Spleen (tissue), 11 donors: ENCODE measurements at regions not wholly inside any gene's neighbourhood (a gene's known extent, or its start where the extent isn't known, plus 50 kb on each side); places are given as distances from the start of the nearest gene placed in this dataset.

Experiments
- DNase-seq: peaks from one replicate; pipeline ENCODE4 v3.0.0-alpha.2; 2020
- H3K27ac ChIP-seq, 8 donors: fragments of 200-600 bp; sonication (generic) in 7 of 8; 1 replicate in 4 of 8; 2 replicates in 4 of 8; pipeline versions ENCODE4 v1.5.0 to v1.8.0; 2016 to 2021; ENCODE audit warnings: inconsistent platforms in 4 of 8, mild to moderate bottlenecking in 4 of 8, moderate library complexity in 1 of 8
- H3K27me3 ChIP-seq, 7 donors: fragments of 200-600 bp; sonication (generic) in 6 of 7; replicated peaks in 1 of 7; 1 replicate in 4 of 7; 2 replicates in 3 of 7; pipeline versions ENCODE4 v1.5.0 to v1.8.0; 2016 to 2021; ENCODE audit warnings: inconsistent platforms in 3 of 7, mild to moderate bottlenecking in 1 of 7
- H3K36me3 ChIP-seq, 6 donors: fragments of 200-600 bp; sonication (generic) in 5 of 6; 1 replicate in 4 of 6; 2 replicates in 2 of 6; pipeline versions ENCODE4 v1.5.0 to v1.8.0; 2016 to 2021; ENCODE audit warnings: inconsistent platforms in 2 of 6
- H3K4me1 ChIP-seq, 6 donors: fragments of 200-600 bp; sonication (generic) in 5 of 6; 1 replicate in 3 of 6; 2 replicates in 3 of 6; pipeline versions ENCODE4 v1.5.0 to v1.8.0; 2016 to 2021; ENCODE audit warnings: inconsistent platforms in 3 of 6
- H3K4me3 ChIP-seq, 8 donors: fragments of 200-600 bp; sonication (generic) in 7 of 8; 1 replicate in 4 of 8; 2 replicates in 4 of 8; pipeline versions ENCODE4 v1.5.0 to v1.8.0; 2016 to 2021; ENCODE audit warnings: inconsistent platforms in 4 of 8, mild to moderate bottlenecking in 4 of 8, moderate library complexity in 2 of 8
- H3K9me3 ChIP-seq, 8 donors: fragments of 200-600 bp; sonication (generic) in 7 of 8; 1 replicate in 4 of 8; 2 replicates in 4 of 8; pipeline versions ENCODE4 v1.5.0 to v1.8.0; 2016 to 2021; ENCODE audit warnings: inconsistent platforms in 4 of 8
- POLR2A ChIP-seq, 3 donors: fragments of 450-650 bp; IDR thresholded peaks; one replicate each; pipeline ENCODE4 v1.5.1; 2017; ENCODE audit warnings: antibody characterized with exemption in 3 of 3, mild to moderate bottlenecking in 1 of 3
- POLR2AphosphoS5 ChIP-seq, 3 donors: sonication (generic); formaldehyde crosslinking; IDR thresholded peaks; one replicate each; pipeline ENCODE4 v1.5.1; 2017; ENCODE audit warnings: antibody characterized with exemption in 3 of 3
- WGBS, 5 donors: extraction: QIAGEN DNeasy Blood & Tissue Kit in 3 of 5; methylation state at CpG; one replicate each; pipeline versions ENCODE4 v1.1.5 to v1.1.7; 2013 to 2018; 5-methylcytosine and 5-hydroxymethylcytosine counted together
- intact Hi-C: fragments of 100-400 bp; cut with DNase I; formaldehyde crosslinking; loops from one replicate; pipeline ENCODE4 v1.15.0; 2023; ENCODE audit warnings: low total_unique reads
- TF ChIP-seq, protein P1 (sequence below), 11 experiments: fragments of 200-600 bp in 7 of 11; fragments of 450-650 bp in 4 of 11; sonication (generic) in 4 of 11; IDR thresholded peaks in 8 of 11; conservative IDR thresholded peaks in 3 of 11; 1 replicate in 7 of 11; 2 replicates in 4 of 11; pipeline versions ENCODE4 v1.4.0 to v1.8.0; 2016 to 2021; ENCODE audit warnings: antibody characterized with exemption in 11 of 11, inconsistent platforms in 4 of 11, mild to moderate bottlenecking in 1 of 11
- donor health status: healthy with polysubstance abuse.
- donor health status: DM: no; HTN: no; CAD: no; lungs with moderate emphysema.
- donor health status: DM: no; HTN: no; CAD: no.
- donor health status: Bipolar disorder and iron deficiency.
- donor health status: healthy.
- donor health status: DM: no; HTN: no; CAD: no.
- donor health status: DM: yes; HTN: yes; CAD: no.

DNA sequence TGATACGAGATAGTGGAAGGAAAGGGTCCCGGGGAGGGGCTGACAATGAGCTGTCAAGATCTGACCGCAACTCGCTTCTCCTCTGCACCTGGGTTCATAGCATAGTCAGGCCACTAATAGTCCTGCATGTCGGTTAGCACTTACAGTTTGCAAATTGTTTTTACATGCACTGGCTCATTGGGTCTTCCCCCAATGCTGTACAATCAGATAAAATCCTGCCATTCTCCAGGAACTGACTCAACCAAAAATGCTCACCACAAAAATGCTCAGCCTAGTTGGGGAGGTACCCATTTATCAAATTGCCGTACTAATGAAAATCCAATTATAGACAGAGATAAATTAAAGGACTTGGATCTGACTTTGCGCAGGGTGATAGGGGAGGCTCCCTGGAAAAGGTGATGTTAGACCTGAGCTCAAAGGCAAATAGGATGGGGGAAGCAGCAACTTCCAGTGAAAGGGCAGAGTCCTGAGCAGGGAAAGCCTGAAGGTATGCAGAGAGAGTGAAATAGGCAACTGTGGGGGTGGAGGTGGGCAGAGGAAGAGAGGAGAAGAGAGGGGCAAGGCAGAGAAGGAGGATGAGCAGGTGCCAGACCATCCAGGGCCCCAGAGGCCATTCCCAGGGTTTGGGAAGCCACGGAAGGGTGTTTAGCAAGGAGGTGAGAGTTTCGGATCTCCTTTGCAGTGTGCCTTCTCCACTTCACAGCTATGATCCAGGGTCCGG, 326.1 kb upstream of the TSHZ3 start:
- no peaks in the 10 kb centered on the region for H3K36me3 ChIP-seq
- H3K27me3 ChIP-seq: peaks cover 0 to 12% (median 0%) of the 10 kb centered on the region in 7 donors
- TF ChIP-seq POLR2AphosphoS5 (IDR thresholded peaks at IDR 0.05) (no peak), POLR2A (IDR thresholded peaks at IDR 0.05) (no peak)
- TF ChIP-seq, protein P1, sequence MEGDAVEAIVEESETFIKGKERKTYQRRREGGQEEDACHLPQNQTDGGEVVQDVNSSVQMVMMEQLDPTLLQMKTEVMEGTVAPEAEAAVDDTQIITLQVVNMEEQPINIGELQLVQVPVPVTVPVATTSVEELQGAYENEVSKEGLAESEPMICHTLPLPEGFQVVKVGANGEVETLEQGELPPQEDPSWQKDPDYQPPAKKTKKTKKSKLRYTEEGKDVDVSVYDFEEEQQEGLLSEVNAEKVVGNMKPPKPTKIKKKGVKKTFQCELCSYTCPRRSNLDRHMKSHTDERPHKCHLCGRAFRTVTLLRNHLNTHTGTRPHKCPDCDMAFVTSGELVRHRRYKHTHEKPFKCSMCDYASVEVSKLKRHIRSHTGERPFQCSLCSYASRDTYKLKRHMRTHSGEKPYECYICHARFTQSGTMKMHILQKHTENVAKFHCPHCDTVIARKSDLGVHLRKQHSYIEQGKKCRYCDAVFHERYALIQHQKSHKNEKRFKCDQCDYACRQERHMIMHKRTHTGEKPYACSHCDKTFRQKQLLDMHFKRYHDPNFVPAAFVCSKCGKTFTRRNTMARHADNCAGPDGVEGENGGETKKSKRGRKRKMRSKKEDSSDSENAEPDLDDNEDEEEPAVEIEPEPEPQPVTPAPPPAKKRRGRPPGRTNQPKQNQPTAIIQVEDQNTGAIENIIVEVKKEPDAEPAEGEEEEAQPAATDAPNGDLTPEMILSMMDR (IDR thresholded peaks at IDR 0.05 in 8 of 11, conservative IDR thresholded peaks at IDR 0.05 in 3 of 11): no peak
- intact Hi-C loops: no loop called here
- H3K9me3 ChIP-seq: no peaks in the 10 kb centered on the region
- no peak overlapping the region for H3K27ac ChIP-seq
- DNase-seq: no peak
- H3K4me3 ChIP-seq: no peak overlapping the region
- WGBS, 5 donors: 71 to 76% (median 73%) methylated on average over 10 of the region's 10 CpGs
- H3K4me1 ChIP-seq: no peaks in the 10 kb centered on the region

DNA sequence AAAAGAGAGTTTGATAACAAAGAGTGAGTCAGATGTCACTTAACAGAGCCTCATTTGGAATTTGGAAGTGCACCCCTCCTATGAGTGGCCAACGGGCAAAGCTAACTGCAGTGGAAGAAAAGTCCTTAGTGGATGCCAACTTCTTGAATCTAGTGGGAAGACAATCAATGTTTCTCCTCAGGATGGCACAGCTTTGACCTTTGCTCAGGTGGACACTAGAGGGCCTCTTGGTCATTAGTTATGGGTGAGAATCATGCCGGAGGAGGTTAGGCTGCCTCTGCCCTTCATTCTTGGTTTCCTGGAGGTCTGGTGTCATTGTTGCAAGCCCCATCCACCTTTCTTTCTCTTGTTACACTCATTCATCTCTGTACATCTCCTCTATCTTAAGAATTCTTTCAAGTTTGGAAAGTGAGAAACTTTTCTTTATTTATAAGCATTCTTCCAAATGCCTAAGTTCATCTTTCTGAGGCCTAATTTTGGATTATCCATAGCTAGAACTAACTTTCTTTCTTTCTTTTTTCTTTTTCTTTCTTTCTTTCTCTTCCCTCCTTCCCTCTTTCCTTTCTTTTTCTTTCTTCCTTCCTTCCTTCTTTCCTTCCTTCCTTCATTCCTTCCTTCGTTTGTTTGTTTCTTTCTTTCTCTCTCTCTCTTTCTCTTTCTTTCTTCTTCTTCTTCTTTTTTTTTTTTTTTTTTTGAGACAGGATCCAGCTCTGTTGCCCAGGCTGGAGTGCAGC, 327.2 kb upstream of the TSHZ3 start:
- H3K4me1 ChIP-seq: no peaks in the 10 kb centered on the region
- no peak for DNase-seq
- WGBS, 5 donors: 50 to 73% (median 52%) methylated on average over 3 of the region's 3 CpGs
- no peaks in the 10 kb centered on the region for H3K36me3 ChIP-seq
- no peak overlapping the region for H3K27ac ChIP-seq
- TF ChIP-seq, protein P1 (IDR thresholded peaks at IDR 0.05 in 8 of 11, conservative IDR thresholded peaks at IDR 0.05 in 3 of 11): no peak
- no peak for TF ChIP-seq POLR2A (IDR thresholded peaks at IDR 0.05)
- H3K4me3 ChIP-seq: no peak overlapping the region
- H3K27me3 ChIP-seq: peaks cover 0 to 12% (median 0%) of the 10 kb centered on the region in 7 donors
- intact Hi-C loops: no loop called here
- H3K9me3 ChIP-seq: no peaks in the 10 kb centered on the region

DNA sequence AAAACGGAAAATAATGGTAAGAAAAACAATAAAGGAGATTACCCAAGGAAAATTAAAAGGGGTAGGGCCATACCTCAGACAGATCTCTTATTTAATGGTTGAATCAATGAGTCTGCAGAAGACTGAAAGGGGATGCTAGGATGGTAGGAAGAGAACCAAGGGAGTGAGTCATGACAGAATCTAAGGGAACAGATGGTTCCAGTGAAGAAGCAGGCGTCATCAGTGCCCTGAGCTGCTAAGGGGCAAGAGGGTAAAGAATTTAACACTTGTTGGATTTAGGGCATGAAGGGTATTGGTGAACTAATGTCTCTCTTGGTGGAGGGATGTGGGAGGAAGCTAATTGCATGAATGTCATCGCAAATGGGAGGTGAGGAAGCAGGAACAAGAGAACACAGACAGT, 329.2 kb upstream of the TSHZ3 start:
- no peak for DNase-seq
- Histone ChIP-seq H3K4me3 (no peak overlapping the region), H3K36me3 (no peaks in the 10 kb centered on the region), H3K27me3 (peaks cover 0 to 5% (median 0%) of the 10 kb centered on the region in 7 donors), H3K27ac (no peak overlapping the region), H3K9me3 (no peaks in the 10 kb centered on the region), H3K4me1 (no peaks in the 10 kb centered on the region)
- no peak for TF ChIP-seq POLR2A (IDR thresholded peaks at IDR 0.05)
- no peak for TF ChIP-seq POLR2AphosphoS5 (IDR thresholded peaks at IDR 0.05)
- intact Hi-C loops: no loop called here
- WGBS, 5 donors: 63 to 78% (median 70%) methylated on average over 3 of the region's 3 CpGs

DNA sequence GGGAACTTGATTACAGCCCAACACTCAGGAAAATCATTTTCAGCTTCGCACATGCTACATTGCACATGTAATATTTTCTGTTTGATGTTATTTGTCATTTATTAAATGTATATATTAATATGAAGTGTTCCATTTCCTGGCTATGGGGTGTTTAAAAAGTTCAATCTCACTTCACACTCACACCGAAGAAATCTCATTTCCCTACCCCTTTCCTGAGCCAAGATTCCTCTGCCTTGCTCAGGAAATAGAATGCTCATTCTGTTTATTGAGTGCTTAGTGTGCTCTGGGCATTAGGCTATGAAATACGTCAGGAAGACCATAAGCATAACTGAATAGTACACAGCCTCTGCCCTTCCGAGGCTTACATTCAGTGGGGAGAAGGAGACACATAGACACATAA, 331.9 kb upstream of the TSHZ3 start:
- intact Hi-C loops: no loop called here
- DNase-seq: no peak
- TF ChIP-seq POLR2AphosphoS5 (IDR thresholded peaks at IDR 0.05) (no peak), POLR2A (IDR thresholded peaks at IDR 0.05) (no peak)
- TF ChIP-seq, protein P1 (IDR thresholded peaks at IDR 0.05 in 8 of 11, conservative IDR thresholded peaks at IDR 0.05 in 3 of 11): no peak
- Histone ChIP-seq H3K27me3 (no peaks in the 10 kb centered on the region), H3K9me3 (peaks cover 0 to 6% (median under 1%) of the 10 kb centered on the region in 8 donors), H3K36me3 (no peaks in the 10 kb centered on the region), H3K4me1 (no peaks in the 10 kb centered on the region), H3K4me3 (no peak overlapping the region), H3K27ac (no peak overlapping the region)
- WGBS, 5 donors: 42 to 60% (median 56%) methylated on average over 4 of the region's 4 CpGs
